ENCODE measurements at regions not wholly inside any gene's neighbourhood (a gene's known extent, or its start where the extent isn't known, plus 50 kb on each side); places are given as distances from the start of the nearest gene placed in this dataset.
"Not testable (repeated sequence)": the region's sequence is repeated elsewhere in the genome, so short reads cannot be mapped to it uniquely, and the experiment has no call there.

- no peak for DNase-seq (ENCODE audit: low spot score)
These were observed 754.2 kb downstream of the FAM181B start for GRCh38 chr11:81979448-81979847.

- no peak for DNase-seq (ENCODE audit: low spot score)
These were observed 758.3 kb downstream of the FAM181B start for GRCh38 chr11:81975261-81975900.

- no peak for DNase-seq (ENCODE audit: low spot score)
These were observed 762.8 kb downstream of the FAM181B start for GRCh38 chr11:81970886-81971285.

- DNase-seq (ENCODE audit: low spot score): no peak
These were observed 766.4 kb downstream of the FAM181B start for GRCh38 chr11:81967242-81967641.

- DNase-seq (ENCODE audit: low spot score): no peak
These were observed 767.3 kb downstream of the FAM181B start for GRCh38 chr11:81966340-81966739.

- no peak for DNase-seq (ENCODE audit: low spot score)
These were observed 770.6 kb downstream of the FAM181B start for GRCh38 chr11:81963018-81963417.

GRCh38 chr11:81960443-81960842 lies 773.2 kb downstream of the FAM181B start:
- no peak for DNase-seq (ENCODE audit: low spot score)

GRCh38 chr11:81959341-81959740 lies 774.3 kb downstream of the FAM181B start:
- DNase-seq (ENCODE audit: low spot score): no peak

- not testable (repeated sequence) for DNase-seq (ENCODE audit: low spot score)
These were observed 779.4 kb downstream of the FAM181B start for GRCh38 chr11:81954301-81954700.

- no peak for DNase-seq (ENCODE audit: low spot score)
These were observed 786.8 kb downstream of the FAM181B start for GRCh38 chr11:81946831-81947230.

GRCh38 chr11:81942646-81943045 lies 791.0 kb downstream of the FAM181B start:
- DNase-seq (ENCODE audit: low spot score): no peak

- DNase-seq (ENCODE audit: low spot score): no peak
These were observed 791.7 kb downstream of the FAM181B start for GRCh38 chr11:81941998-81942397.

- DNase-seq (ENCODE audit: low spot score): no peak
These were observed 801.4 kb downstream of the FAM181B start for GRCh38 chr11:81932303-81932702.

- no peak for DNase-seq (ENCODE audit: low spot score)
These were observed 813.5 kb downstream of the FAM181B start for GRCh38 chr11:81920205-81920604.

- DNase-seq (ENCODE audit: low spot score): no peak
These were observed 817.2 kb downstream of the FAM181B start for GRCh38 chr11:81916451-81916850.

- no peak for DNase-seq (ENCODE audit: low spot score)
These were observed 818.6 kb downstream of the FAM181B start for GRCh38 chr11:81915045-81915444.

GRCh38 chr11:81913793-81914192 lies 819.9 kb downstream of the FAM181B start:
- no peak for DNase-seq (ENCODE audit: low spot score)

GRCh38 chr11:81907996-81908395 lies 825.7 kb downstream of the FAM181B start:
- DNase-seq (ENCODE audit: low spot score): no peak

GRCh38 chr11:81899156-81899555 lies 834.5 kb downstream of the FAM181B start:
- DNase-seq (ENCODE audit: low spot score): no peak

GRCh38 chr11:81897639-81898038 lies 836.0 kb downstream of the FAM181B start:
- no peak for DNase-seq (ENCODE audit: low spot score)

- DNase-seq (ENCODE audit: low spot score): no peak
These were observed 838.4 kb downstream of the FAM181B start for GRCh38 chr11:81895258-81895657.

GRCh38 chr11:81892770-81893635 lies 840.7 kb downstream of the FAM181B start:
- no peak for DNase-seq (ENCODE audit: low spot score)

GRCh38 chr11:81888391-81888790 lies 845.3 kb downstream of the FAM181B start:
- no peak for DNase-seq (ENCODE audit: low spot score)

All from CD4-positive, alpha-beta T cell treated with Interleukin-6 at 100 ng/mL for 8 hours (primary cell).